NCI-H524 treated with DMSO at 0.1 percent for 48 hours (cell line): ENCODE measurements at regions not wholly inside any gene's neighbourhood (a gene's known extent, or its start where the extent isn't known, plus 50 kb on each side); places are given as distances from the start of the nearest gene placed in this dataset.
"Not testable (repeated sequence)": the region's sequence is repeated elsewhere in the genome, so short reads cannot be mapped to it uniquely, and the experiment has no call there.

ENCODE experiments used
- DNase-seq: peaks from one replicate; lab custom pipeline; 2025; lab: John Stamatoyannopoulos, UW

DNA sequence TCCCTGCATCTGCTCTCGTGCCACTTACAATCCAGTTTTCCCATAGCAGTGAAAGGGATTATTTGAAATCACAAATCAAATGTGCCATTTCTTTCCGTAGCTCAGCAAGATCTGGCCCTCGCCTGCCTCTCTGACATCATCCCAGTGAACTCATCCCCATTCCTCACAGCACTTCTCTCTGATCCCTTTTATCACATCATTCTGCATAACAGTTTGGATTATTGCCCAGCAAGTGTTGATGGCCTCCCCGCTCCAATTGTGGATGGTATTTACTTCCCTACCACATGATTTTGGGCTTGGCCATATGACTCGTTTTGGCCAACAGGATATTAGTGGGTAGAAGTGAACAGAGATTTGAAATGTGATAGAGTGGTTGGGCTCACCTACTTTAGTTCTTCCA, 185.0 kb downstream of the NPIPA7 start:
- DNase-seq, result not testable (repeated sequence)

DNA sequence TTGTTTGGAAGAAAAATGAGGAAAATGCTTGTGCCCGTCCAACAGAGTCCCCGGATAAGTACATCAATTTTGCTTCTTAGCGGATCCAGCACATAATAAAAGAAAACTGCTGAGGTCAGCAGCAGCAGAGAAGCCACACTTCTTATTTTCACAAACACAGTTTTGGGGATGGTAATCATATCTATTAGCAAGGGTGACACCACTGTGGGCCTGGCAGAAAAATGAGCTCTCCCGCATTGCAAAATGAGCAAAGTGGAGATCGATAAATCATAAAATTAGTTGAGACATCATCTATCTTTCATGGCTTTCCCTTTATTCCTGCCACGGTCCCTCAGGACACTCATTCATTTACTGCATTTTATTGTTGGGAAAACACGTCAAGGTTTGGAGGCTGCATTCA, 186.4 kb downstream of the NPIPA7 start:
- DNase-seq, result not testable (repeated sequence)

DNA sequence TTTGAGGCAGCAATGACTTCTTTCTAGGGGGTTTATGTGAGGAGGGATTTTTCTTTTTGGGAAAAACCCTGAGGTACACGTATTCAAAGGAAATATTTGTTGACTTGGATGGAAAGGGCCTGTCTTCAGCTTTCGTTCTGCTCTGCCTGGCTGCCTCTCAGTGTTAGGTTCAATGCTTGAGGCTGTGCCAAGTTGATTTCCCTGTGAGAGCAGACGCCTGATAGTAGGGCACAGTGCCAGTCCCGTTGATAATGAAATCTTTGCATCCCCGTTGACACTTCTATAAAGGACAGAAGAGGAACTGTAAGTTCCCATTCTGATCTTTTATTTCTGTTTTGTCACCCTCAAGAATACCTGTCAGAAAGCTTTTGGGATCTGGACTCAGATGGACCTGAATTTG, 191.1 kb downstream of the NPIPA7 start:
- not testable (repeated sequence) for DNase-seq

DNA sequence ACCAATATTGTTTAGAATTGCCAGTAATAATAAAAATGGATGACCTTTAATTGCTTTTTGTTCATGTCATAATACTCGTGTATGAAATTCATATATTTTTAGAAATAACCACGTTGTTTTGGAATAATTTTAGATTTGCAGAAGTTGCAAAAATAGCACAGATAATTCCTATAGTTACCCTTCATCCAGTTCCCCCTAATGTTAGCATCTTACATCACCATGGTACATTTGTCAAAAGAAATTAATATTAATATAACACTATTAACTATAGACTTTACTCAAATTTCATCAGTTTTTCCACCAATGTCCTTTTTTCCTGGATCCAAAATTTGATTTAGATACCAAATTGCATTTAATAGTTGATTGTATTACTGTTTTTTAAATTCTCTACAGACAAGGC, 191.9 kb downstream of the NPIPA7 start:
- not testable (repeated sequence) for DNase-seq

DNA sequence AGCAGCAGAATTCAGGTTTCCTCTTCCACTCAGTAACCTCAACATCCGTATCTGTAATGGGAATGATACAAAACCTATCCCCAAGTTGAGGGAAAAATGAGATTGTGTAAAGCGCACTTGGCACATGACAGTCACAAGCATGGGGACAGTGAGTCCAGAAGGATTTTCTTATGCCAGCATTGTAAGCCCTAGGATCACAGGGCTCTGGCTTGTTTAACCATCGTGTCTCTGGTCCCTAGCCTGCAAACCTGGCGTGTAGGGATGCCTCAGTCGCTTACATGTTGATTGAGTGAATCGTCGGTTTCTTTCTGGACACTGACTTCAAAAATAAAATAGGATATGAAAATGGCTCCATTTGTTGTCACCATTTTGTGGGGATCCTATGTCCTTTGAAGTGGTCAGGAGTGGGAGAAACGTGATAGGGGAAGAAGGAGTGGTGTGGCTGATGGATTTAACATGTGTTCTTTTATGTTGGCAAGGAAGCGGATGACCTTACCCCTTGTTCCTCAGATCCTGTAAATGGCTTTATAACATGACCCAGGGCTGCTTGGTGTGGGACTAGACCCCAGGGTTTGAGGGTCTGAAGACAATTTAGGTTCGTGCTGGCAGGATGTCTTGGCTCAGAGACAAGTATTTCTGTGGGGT, 193.3 kb downstream of the NPIPA7 start:
- DNase-seq, result not testable (repeated sequence)

DNA sequence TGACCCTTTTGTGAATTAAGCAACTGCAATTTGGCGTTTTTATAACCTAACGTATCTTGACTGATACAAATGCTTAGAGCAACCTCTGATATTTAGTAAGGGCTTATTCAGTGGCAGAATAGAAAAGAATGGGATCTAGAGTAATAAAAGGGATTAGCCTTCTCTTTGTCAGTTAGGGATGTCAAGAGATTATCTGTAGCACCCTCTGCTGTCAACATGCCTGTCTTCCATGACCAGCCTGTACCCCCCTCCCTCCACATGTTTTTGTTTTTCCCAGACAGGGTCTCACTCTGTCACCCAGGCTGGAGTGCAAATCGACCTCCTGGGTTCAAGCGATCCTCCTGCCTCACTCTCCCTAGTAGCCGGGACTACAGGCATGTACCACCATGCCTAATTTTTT, 198.1 kb downstream of the NPIPA7 start:
- peak; percentile 27 for DNase-seq

DNA sequence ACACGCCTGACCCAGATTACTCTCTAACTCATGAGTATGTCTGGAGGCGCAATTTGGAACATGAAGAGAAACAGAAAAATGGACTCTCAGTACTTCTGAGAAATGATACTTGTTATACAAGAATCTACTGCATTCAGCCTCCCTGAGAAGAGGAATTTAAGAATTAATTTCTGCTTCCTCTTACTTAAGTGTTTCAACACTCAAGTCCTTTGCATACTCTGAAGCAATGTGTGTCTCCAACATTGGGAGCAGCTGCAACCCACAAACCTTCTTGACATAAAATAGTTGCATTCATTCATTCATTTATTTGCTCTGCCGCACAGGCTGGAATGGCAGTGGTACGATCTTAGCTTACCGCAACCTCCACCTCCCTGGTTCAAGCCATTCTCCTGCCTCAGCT, 199.8 kb downstream of the NPIPA7 start:
- DNase-seq, result no peak

DNA sequence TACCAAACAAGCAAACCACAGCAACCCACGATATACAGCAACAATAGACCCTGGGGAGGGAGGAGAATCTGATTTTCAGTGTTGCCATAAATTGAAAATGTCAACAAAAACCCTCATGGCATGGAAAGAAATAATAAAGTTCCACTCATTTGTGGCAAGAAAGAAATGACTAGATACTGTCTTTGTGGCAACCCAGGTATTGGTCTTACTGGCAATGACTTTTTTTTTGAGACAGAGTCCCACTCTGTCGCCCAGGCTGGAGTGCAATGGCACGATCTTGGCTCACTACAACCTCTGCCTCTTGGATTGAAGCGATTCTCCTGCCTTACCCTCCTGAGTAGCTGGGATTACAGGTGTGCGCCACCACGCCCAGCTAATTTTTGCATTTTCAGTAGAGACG, 204.0 kb downstream of the NPIPA7 start:
- DNase-seq, result not testable (repeated sequence)

DNA sequence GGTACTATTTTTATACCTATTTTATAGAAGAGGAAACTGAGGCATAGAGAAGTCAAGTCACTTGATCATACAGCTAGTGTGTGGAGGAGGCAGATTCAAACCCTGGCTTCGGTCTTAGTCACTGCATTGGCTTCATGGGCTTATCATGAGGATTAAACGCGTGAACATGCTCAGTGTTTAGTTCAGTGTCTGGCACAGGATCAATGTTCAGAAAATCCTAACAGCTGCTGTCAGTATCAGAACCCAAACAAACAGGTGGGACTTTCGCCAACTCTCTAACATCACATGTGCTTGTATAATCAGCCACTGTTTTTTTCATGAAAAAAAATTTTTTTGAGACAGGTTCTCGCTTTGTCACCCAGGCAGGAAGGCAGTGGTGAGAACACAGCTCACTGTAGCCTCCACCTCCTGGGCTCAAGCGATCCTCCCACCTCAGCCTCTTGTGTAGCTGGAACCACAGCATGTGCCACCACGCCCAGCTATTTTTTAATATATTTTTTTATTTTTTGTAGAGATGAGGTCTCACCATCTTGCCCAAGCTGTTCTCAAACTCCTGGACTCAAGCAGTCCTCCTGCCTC, 207.2 kb downstream of the NPIPA7 start:
- DNase-seq, result peak; percentile 50

DNA sequence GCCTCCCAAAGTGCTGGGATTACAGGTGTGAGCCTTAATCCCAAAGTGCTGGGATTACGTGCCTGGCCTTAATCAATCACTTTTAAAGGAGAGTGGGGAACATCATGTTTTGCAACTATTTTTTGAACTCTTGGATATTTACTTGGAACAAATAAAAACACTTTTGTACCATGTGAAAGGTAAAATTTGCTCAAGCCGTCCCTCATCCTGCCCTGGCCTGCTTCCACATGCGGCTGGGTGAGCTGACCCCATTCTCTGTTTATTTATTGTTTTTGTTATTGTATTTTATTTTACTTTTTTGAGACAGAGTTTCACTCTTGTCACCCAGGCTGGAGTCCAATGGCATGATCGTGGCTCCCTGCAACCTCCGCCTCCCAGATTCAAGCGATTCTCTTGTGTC, 208.0 kb downstream of the NPIPA7 start:
- DNase-seq, result not testable (repeated sequence)

DNA sequence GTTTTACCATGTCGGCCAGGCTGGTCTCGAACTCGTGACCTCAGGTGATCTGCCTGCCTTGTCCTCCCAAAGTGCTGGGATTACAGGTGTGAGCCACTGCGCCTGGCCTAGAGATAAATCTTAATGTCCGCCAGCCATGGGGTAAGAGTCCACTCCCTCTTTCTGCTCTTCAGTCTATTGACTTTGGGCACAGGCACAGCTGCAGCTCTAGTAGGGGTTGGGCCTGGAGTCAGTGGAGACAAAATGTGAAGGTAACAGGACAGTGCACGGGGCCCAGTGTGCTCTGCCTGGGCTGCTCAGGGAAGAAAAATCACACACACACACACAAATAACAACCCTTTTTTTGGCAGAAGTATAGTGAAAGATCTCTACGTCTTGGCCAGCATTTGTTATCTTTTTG, 209.5 kb downstream of the NPIPA7 start:
- not testable (repeated sequence) for DNase-seq

DNA sequence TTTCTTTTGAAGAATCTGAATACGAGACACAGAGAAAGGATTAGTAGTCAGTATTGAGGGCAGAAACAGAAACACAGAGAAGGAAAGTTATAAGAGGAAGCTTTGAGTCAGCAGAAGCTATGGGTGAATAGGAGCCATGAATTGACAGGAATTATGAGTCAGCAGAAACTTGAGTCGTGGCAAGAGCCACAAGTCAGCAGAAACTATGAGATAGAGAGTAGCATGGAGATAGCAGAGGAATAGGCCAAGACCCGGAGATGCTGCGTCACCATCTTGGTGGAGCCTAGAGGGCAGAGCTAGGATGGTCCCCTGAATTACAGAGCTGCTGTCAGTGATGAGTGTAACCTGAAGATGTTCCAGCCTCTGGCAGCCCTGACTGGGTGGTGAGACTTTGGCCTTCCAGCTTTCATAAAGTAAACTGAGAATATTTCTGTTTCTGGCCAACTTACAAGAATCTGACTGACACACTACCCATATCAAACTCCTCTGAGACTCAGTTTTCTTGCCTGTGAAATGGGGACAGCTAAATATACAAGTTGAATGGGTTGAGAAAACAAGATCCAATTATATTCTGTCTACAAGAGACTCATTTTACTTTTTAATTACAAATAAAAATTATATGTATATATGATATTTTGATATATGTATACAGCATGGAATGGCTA, 211.8 kb downstream of the NPIPA7 start:
- not testable (repeated sequence) for DNase-seq

DNA sequence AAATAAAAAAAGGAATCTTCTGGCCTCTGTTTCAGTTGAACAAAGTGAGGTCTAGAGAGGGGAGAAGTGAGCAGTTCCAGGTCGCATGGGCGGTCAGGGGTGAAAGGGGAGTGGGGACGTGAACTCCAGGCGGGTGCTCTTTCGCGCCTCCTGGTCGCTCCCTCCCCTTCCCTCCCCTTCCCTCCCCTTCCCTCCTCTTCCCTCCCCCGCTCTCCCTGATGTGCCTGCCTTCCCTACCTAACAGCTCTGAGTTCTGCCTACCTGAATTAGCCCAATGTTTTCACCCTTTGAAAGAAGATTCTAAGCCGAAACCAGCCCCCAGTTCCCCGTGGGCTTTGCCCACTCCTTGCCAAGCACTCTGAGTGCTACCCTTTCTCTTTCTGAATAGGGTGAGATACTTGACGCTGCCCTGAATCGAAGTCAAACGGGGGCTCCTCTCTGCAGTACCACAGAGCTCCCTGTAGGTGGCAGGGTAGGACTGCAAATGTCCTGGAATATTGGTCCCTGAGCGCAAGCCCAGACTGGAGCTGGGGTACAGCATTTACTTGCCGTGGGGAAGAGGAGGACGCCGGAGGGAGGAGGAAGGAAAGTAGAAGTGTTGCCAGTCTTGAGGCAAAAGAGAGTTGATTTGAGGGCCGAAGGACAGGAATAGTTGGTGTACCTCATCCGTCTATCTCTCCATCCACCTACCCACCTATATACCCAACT, 214.4 kb downstream of the NPIPA7 start:
- peak; percentile 38 for DNase-seq

DNA sequence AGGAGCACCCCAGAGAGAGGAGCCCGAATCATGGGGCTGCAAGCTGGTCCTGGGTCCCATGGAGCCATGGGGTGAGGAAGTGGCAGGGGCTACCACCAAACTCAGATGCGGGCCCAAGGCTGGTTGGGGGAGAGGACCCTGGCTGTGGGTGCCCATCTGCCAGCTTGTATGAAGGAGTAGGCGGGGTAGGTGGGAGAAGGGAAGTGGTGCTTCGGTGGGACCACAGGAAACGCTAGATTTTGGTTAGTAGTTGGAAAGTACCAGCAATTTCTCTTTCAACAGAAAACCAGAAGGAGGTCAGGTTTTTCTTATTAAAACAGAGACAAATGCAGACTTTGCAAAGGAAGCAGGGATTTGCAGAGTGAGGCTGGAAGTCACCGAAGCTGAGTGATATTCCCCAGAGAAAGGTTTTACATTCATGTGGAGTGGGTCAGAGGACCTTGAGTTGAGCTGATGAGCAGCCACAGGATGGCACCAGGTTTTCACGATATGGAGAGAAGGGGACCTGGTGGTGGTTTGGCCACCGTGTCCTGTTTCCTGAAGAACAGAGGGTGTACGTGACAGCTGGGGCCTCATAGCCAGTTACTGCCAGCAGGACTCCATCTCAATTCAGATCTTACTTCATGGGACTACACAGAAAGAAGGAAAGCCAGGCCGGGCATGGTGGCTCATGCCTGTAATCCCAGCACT, 216.2 kb downstream of the NPIPA7 start:
- DNase-seq, result not testable (repeated sequence)

DNA sequence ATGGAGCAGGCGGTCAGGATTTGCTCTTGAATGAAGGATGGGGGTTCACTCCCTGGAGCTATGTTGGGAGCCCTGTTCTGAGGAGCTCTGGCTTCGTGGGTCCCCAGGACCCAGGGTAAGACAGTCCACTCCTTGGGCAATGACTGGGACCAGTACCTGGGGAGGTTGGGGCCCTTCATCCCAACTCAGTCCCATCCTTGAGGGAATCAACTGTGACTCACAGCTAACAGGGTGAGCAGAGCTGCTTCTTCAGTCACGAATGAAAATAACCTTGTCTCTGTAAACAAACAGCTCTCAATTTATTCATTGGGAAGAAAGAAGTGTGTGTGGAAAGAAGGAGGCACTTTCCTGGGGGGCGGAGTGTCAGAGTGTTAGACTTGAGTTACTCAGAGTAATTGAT, 222.3 kb downstream of the NPIPA7 start:
- DNase-seq, result not testable (repeated sequence)

DNA sequence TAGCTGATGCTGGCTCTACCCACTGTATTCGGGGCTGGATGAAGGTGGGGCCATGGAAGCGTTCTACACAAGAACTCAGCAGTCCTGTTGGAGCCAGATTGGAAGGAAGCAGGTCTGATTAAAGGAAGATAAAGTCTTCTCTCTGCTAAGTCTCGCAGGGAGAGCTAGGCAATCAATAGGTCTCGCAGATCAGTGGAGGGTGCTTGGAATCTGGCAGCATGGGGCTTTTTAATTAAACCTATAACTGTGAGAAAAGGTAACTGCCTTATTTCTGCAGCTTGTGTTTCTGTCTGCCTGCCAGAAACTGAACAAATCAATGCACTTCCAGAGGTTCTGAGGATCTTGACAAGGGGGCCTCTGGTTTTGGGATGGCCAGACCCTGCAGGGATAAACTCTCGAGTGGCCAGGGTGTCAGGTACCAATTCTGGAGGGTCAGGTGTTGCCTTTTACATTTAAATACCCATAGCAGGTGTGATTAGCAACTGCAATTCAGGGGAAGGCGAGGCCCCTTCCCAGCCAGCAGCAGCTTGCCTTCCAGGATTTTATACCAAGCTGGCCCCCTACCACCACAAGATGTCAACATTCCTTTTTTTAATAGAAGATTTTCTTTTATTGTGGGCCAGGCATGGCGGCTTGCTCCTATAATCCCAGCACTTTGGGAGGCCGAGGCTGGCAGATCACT, 228.6 kb downstream of the NPIPA7 start:
- DNase-seq, result not testable (repeated sequence)

DNA sequence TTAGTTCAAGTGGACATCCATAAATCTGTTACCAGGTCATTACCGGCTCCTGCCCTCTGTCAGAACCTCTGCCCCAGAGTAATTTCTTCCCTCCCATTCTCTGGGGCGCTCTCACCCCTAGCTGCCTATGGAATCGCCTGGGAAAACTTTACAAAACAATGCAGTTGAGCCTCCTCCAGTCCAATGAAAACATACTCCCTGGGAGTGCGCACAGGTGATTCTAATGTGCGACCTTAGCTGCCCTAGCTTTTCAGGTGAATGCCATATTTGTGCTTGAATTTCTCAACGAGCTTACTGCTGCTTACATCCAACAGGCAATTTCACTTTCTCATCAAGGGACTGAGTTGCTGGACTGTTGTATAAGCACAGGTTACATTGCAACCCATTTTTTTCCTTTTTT, 230.7 kb downstream of the NPIPA7 start:
- not testable (repeated sequence) for DNase-seq

DNA sequence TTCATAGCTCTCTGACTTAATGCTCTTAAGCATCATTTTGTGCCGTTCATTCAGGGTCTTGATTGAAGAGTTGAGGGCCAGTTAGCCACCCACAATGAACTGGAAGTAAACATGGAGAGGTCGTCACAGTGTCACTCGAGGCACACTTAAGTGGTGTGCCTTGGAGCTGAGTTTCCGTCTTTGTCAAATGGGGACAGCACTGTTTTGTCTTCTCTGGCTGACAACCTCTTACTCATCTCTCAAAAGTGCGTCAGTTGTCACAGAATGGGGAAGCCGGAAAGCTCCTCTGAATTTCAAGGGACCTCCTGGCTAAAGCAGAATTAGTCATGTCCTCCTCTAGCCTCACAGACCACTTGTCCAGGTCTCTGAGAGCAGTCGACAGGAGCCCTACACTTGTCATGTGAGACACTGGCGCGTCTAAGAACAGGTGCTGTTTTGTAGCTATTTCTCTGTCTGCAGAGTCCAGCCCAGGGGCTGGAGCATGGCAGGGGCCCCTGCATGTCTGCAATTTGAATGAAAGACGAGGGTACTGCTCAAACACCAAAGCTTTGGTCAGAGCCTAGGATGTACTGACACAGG, 231.5 kb downstream of the NPIPA7 start:
- not testable (repeated sequence) for DNase-seq

DNA sequence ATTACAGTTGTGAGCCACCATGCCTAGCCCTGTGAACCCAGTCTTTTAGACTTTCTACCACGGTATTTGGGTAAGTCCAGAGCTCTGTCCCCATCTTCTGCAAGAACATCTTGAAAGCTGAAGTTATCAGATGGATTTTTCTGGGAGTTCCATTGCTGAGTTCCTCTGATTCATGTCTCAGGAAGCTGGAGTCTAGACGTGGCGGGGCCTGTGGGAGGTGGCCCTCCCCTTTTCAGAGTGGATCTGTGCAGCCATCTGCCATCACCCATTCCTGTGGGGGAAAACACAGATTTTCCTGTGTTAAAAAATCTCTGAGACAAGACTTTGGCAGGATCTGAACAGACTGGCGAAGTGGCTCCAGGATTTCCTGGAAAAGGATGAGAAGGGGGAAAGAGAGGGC, 234.3 kb downstream of the NPIPA7 start:
- DNase-seq, result not testable (repeated sequence)

DNA sequence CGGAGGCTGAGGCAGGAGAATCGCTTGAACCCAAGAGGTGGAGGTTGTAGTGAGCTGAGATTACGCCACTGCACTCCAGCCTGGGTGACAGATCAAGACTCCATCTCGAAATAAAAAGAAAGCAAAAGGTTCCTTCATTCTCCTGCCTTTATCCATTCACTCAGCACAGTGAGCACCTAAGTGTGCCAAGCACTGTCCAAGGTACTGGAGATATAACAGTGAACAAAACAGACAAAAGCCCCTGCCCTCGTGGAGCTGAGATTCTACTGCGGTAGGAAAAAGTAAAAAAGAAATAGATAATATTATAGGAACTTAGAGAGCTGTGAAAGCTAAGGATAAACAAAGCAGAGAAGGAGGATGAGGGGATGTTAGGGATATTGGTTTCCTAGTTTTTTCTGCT, 235.5 kb downstream of the NPIPA7 start:
- not testable (repeated sequence) for DNase-seq

DNA sequence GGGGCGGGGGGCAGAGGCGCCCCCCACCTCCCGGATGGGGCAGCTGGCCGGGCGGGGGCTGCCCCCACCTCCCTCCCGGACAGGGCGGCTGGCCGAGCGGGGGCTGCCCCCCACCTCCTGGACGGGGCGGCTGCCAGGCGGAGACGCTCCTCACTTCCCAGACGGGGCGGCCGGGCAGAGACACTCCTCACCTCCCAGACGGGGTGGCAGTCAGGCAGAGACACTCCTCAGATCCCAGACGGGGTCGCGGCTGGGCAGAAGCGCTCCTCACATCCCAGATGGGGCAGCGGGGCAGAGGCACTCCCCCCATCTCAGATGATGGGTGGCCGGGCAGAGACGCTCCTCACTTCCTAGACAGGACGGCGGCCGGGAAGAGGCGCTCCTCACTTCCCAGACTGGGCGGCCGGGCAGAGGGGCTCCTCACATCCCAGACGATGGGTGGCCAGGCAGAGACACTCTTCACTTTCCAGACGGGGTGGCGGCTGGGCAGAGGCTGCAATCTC, 240.1 kb downstream of the NPIPA7 start:
- DNase-seq, result not testable (repeated sequence)
